GM18517 (cell line): ENCODE measurements at regions not wholly inside any gene's neighbourhood (a gene's known extent, or its start where the extent isn't known, plus 50 kb on each side); places are given as distances from the start of the nearest gene placed in this dataset.
A peak's percentile ranks its signal among the peaks of the same experiment; 100 is the strongest.

Experiments used
- ATAC-seq: cut with Tn5 transposase; IDR thresholded peaks from one replicate; pipeline ENCODE4 v1.9.1; 2021; ENCODE audit warnings: mild to moderate bottlenecking, moderate library complexity; ENCODE audit not compliant: unreplicated experiment

- no peak for ATAC-seq
These were observed 56.3 kb downstream of the SLC24A2 start for GRCh38 chr9:19732441-19732951.

- ATAC-seq = no peak
These were observed 60.7 kb downstream of the SLC24A2 start for GRCh38 chr9:19728101-19728500.

GRCh38 chr9:19725970-19726369, 62.9 kb downstream of the SLC24A2 start:
- no peak for ATAC-seq

GRCh38 chr9:19720377-19720776, 68.5 kb downstream of the SLC24A2 start:
- ATAC-seq = no peak

GRCh38 chr9:19703702-19704101, 85.1 kb downstream of the SLC24A2 start:
- ATAC-seq = no peak

GRCh38 chr9:19701991-19702390, 86.8 kb downstream of the SLC24A2 start:
- no peak for ATAC-seq

- ATAC-seq = no peak
These were observed 87.6 kb downstream of the SLC24A2 start for GRCh38 chr9:19701274-19701673.

GRCh38 chr9:19700699-19701098, 88.1 kb downstream of the SLC24A2 start:
- ATAC-seq = no peak

- ATAC-seq = no peak
These were observed 89.1 kb downstream of the SLC24A2 start for GRCh38 chr9:19699756-19700155.

- no peak for ATAC-seq
These were observed 89.9 kb downstream of the SLC24A2 start for GRCh38 chr9:19698960-19699359.

- no peak for ATAC-seq
These were observed 94.2 kb downstream of the SLC24A2 start for GRCh38 chr9:19694601-19695000.

- ATAC-seq = no peak
These were observed 98.7 kb downstream of the SLC24A2 start for GRCh38 chr9:19690128-19690527.

- no peak for ATAC-seq
These were observed 99.3 kb downstream of the SLC24A2 start for GRCh38 chr9:19689328-19690101.

- no peak for ATAC-seq
These were observed 105.1 kb downstream of the SLC24A2 start for GRCh38 chr9:19683715-19684114.

GRCh38 chr9:19682397-19682796, 106.4 kb downstream of the SLC24A2 start:
- ATAC-seq = no peak

- no peak for ATAC-seq
These were observed 107.0 kb downstream of the SLC24A2 start for GRCh38 chr9:19681846-19682245.

- no peak for ATAC-seq
These were observed 110.9 kb downstream of the SLC24A2 start for GRCh38 chr9:19677924-19678323.

- ATAC-seq = no peak
These were observed 113.3 kb downstream of the SLC24A2 start for GRCh38 chr9:19675492-19675891.

- ATAC-seq = no peak
These were observed 122.3 kb downstream of the SLC24A2 start for GRCh38 chr9:19666575-19666974.

GRCh38 chr9:19665146-19665863, 123.5 kb downstream of the SLC24A2 start:
- peak; percentile 100 for ATAC-seq

GRCh38 chr9:19663570-19663969, 125.3 kb downstream of the SLC24A2 start:
- no peak for ATAC-seq

- no peak for ATAC-seq
These were observed 126.6 kb downstream of the SLC24A2 start for GRCh38 chr9:19662213-19662612.
